ENCODE measurements at regions not wholly inside any gene's neighbourhood (a gene's known extent, or its start where the extent isn't known, plus 50 kb on each side); places are given as distances from the start of the nearest gene placed in this dataset.

GRCh38 chr2:62382757-62383156 is 123.2 kb downstream of the TMEM17 start (continued):
- no peak for TF ChIP-seq HMGXB4 (CRISPR knock-in tag; IDR thresholded peaks at IDR 0.05)
- no peak for TF ChIP-seq USF1 (CRISPR knock-in tag; IDR thresholded peaks at IDR 0.05)
- no peak for TF ChIP-seq STAT6 (CRISPR knock-in tag; conservative IDR thresholded peaks at IDR 0.05; ENCODE audit: low read depth)
- no peak for TF ChIP-seq JUN (CRISPR knock-in tag; IDR thresholded peaks at IDR 0.05)
- TF ChIP-seq NFYB (CRISPR knock-in tag; conservative IDR thresholded peaks at IDR 0.05; ENCODE audit: low read depth), result no peak
- TF ChIP-seq ZSCAN18 (CRISPR knock-in tag; IDR thresholded peaks at IDR 0.05), result no peak
- no peak for TF ChIP-seq GTF2I (CRISPR knock-in tag; conservative IDR thresholded peaks at IDR 0.05)
- no peak for TF ChIP-seq NR3C1 (CRISPR knock-in tag; conservative IDR thresholded peaks at IDR 0.05; ENCODE audit: low read depth)
- TF ChIP-seq PREB (CRISPR knock-in tag; IDR thresholded peaks at IDR 0.05; ENCODE audit: borderline replicate concordance), result no peak
- TF ChIP-seq HMGA2 (CRISPR knock-in tag; IDR thresholded peaks at IDR 0.05), result no peak
- no peak for TF ChIP-seq ZNF425 (CRISPR knock-in tag; conservative IDR thresholded peaks at IDR 0.05)
- no peak for TF ChIP-seq TEAD1 (CRISPR knock-in tag; IDR thresholded peaks at IDR 0.05)
- no peak for TF ChIP-seq NFE2L1 (CRISPR knock-in tag; IDR thresholded peaks at IDR 0.05)
- no peak for TF ChIP-seq ZNF281 (CRISPR knock-in tag; IDR thresholded peaks at IDR 0.05)

Measured in WTC11 (cell line).